Activated CD8-positive, alpha-beta T cell treated with anti-CD3 and anti-CD28 coated beads for 36 hours (primary cell): ENCODE measurements at regions not wholly inside any gene's neighbourhood (a gene's known extent, or its start where the extent isn't known, plus 50 kb on each side); places are given as distances from the start of the nearest gene placed in this dataset.

Experiments
- ATAC-seq: fragments of 200-7000 bp; cut with Tn5 transposase; one replicate; pipeline ENCODE4 v1.10.0; 2021; ENCODE audit warnings: mild to moderate bottlenecking, moderate library complexity
- CTCF ChIA-PET: fragments of 350-600 bp; sonication (Branson Sonifier 250); formaldehyde crosslinking; loops from one replicate; lab custom pipeline; 2021; ENCODE audit warnings: antibody characterized with exemption; lab: Charles Lee
- POLR2A ChIA-PET: fragments of 350-600 bp; sonication (Branson Sonifier 250); formaldehyde crosslinking; loops from one replicate; lab custom pipeline; 2021; ENCODE audit warnings: antibody characterized with exemption; lab: Charles Lee
- DNase-seq: peaks from one replicate; pipeline ENCODE4 v3.0.0-alpha.2; 2020
- H3K27ac Mint-ChIP-seq: one replicate; pipeline ENCODE4 v1.8.0; 2021; ENCODE audit warnings: mild to moderate bottlenecking, mixed read lengths
- H3K27me3 Mint-ChIP-seq: one replicate; pipeline ENCODE4 v1.8.0; 2021; ENCODE audit warnings: mixed read lengths
- H3K36me3 Mint-ChIP-seq: one replicate; pipeline ENCODE4 v1.8.0; 2021; ENCODE audit warnings: low read depth, mixed read lengths
- H3K4me1 Mint-ChIP-seq: one replicate; pipeline ENCODE4 v1.8.0; 2021; ENCODE audit warnings: low read depth, mixed read lengths
- H3K4me3 Mint-ChIP-seq: one replicate; pipeline ENCODE4 v1.8.0; 2021; ENCODE audit warnings: mild to moderate bottlenecking, moderate library complexity, mixed read lengths
- H3K9me3 Mint-ChIP-seq: one replicate; pipeline ENCODE4 v1.8.0; 2021; ENCODE audit warnings: mixed read lengths
- CTCF ChIP-seq: fragments of 200-600 bp; IDR thresholded peaks from one replicate; pipeline ENCODE4 v1.8.0; 2022; ENCODE audit warnings: antibody characterized with exemption, mild to moderate bottlenecking
- intact Hi-C: fragments of 100-400 bp; cut with micrococcal nuclease; formaldehyde crosslinking; loops from one replicate; pipeline ENCODE4 v1.10.0; 2022

- no peaks in the 10 kb centered on the region for H3K4me1 Mint-ChIP-seq
- no peak for DNase-seq
- no peak for TF ChIP-seq CTCF
- ChIA-PET CTCF (interaction anchor here (1.2 kb wide), 1 partner anchor 48 kb away, joined by 3 read pairs; no protein-coding TSS in a partner anchor), POLR2A (no interaction called here)
- H3K27me3 Mint-ChIP-seq, result peaks cover 7% of the 10 kb centered on the region
- no peak overlapping the region for H3K4me3 Mint-ChIP-seq
- no peak overlapping the region for H3K27ac Mint-ChIP-seq
- no peaks in the 10 kb centered on the region for H3K36me3 Mint-ChIP-seq
- intact Hi-C loops, result no loop called here
- peaks cover 9% of the 10 kb centered on the region for H3K9me3 Mint-ChIP-seq
- ATAC-seq, result no peak
Observed at GRCh38 chr5:98722188-98722587, 51.3 kb upstream of the RGMB start.

DNA sequence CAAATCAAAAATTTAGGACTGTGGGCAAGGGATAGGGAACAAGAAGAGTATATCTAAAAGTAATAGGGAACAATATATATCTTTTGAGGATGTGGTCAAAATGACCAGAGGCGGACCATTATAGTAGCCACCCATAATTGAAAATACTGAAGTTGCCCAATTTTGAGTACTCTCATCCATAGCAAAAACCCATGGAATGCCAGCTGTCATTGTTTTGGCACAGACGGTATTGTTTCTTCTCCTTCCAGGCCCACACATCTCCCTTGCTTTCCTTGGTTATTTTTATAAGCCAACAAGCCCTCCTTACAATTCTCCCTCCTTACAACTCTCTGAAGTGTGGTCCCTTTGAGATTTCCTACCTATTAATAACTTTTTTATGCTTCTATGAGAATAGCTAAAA, 50.4 kb upstream of the RGMB start:
- intact Hi-C loops, result no loop called here
- Mint-ChIP-seq H3K9me3 (peaks cover 9% of the 10 kb centered on the region), H3K27ac (no peak overlapping the region), H3K4me3 (no peak overlapping the region), H3K4me1 (no peaks in the 10 kb centered on the region), H3K36me3 (no peaks in the 10 kb centered on the region), H3K27me3 (peaks cover 9% of the 10 kb centered on the region)
- no peak for TF ChIP-seq CTCF
- ChIA-PET POLR2A (no interaction called here), CTCF (interaction anchor here (1.2 kb wide), 1 partner anchor 48 kb away, joined by 3 read pairs; no protein-coding TSS in a partner anchor)
- ATAC-seq, result no peak
- no peak for DNase-seq
